HG03159 (cell line): ENCODE measurements at regions not wholly inside any gene's neighbourhood (a gene's known extent, or its start where the extent isn't known, plus 50 kb on each side); places are given as distances from the start of the nearest gene placed in this dataset.

Source experiments
- ATAC-seq: cut with Tn5 transposase; IDR thresholded peaks from one replicate; pipeline ENCODE4 v1.9.1; 2021; ENCODE audit warnings: mild to moderate bottlenecking, moderate library complexity; ENCODE audit not compliant: unreplicated experiment

GRCh38 chr4:89373394-89373793 lies 65.8 kb upstream of the GPRIN3 start:
- ATAC-seq, result no peak

- ATAC-seq, result no peak
Measured at GRCh38 chr4:89371614-89372013, 64.0 kb upstream of the GPRIN3 start.

GRCh38 chr4:89369581-89369980 lies 62.0 kb upstream of the GPRIN3 start:
- ATAC-seq, result no peak

- no peak for ATAC-seq
Measured at GRCh38 chr4:89368861-89369260, 61.3 kb upstream of the GPRIN3 start.

- no peak for ATAC-seq
Measured at GRCh38 chr4:89365776-89366175, 58.2 kb upstream of the GPRIN3 start.

- ATAC-seq, result no peak
Measured at GRCh38 chr4:89365375-89365774, 57.8 kb upstream of the GPRIN3 start.

GRCh38 chr4:89364541-89364940 lies 56.9 kb upstream of the GPRIN3 start:
- ATAC-seq, result no peak

GRCh38 chr4:89363786-89364185 lies 56.2 kb upstream of the GPRIN3 start:
- no peak for ATAC-seq

GRCh38 chr4:89358935-89359638 lies 51.5 kb upstream of the GPRIN3 start:
- no peak for ATAC-seq

GRCh38 chr4:89357787-89358186 lies 50.2 kb upstream of the GPRIN3 start:
- no peak for ATAC-seq
